ENCODE measurements at regions not wholly inside any gene's neighbourhood (a gene's known extent, or its start where the extent isn't known, plus 50 kb on each side); places are given as distances from the start of the nearest gene placed in this dataset.
"Not testable (repeated sequence)": the region's sequence is repeated elsewhere in the genome, so short reads cannot be mapped to it uniquely, and the experiment has no call there.

- TF ChIP-seq CTCF (IDR thresholded peaks at IDR 0.05): no peak
- no peak overlapping the region for H3K4me3 ChIP-seq (ENCODE audit: low read depth in 1 of 2, low read length in 1 of 2)
- H3K27me3 ChIP-seq: no peaks in the 10 kb centered on the region
- no peaks in the 10 kb centered on the region for H3K9me3 ChIP-seq
- no peak overlapping the region for H3K27ac ChIP-seq
- no peaks in the 10 kb centered on the region for H3K36me3 ChIP-seq
- H3K4me1 ChIP-seq (ENCODE audit: control insufficient read depth in 1 of 2, insufficient read depth in 1 of 2, low read depth in 1 of 2, low read length in 1 of 2): no peaks in the 10 kb centered on the region
Measured at GRCh38 chr5:102590467-102590866, 91.7 kb upstream of the SLCO6A1 start.

GRCh38 chr5:102591650-102592049 lies 92.8 kb upstream of the SLCO6A1 start:
- H3K4me3 ChIP-seq (ENCODE audit: low read depth in 1 of 2, low read length in 1 of 2): no peak overlapping the region
- H3K27me3 ChIP-seq: no peaks in the 10 kb centered on the region
- no peak overlapping the region for H3K27ac ChIP-seq
- H3K36me3 ChIP-seq: no peaks in the 10 kb centered on the region
- TF ChIP-seq CTCF (IDR thresholded peaks at IDR 0.05): no peak
- no peaks in the 10 kb centered on the region for H3K9me3 ChIP-seq
- no peaks in the 10 kb centered on the region for H3K4me1 ChIP-seq (ENCODE audit: control insufficient read depth in 1 of 2, insufficient read depth in 1 of 2, low read depth in 1 of 2, low read length in 1 of 2)

- not testable (repeated sequence) for H3K36me3 ChIP-seq; H3K4me1 ChIP-seq (ENCODE audit: control insufficient read depth in 1 of 2, insufficient read depth in 1 of 2, low read depth in 1 of 2, low read length in 1 of 2); H3K9me3 ChIP-seq; H3K27me3 ChIP-seq; H3K27ac ChIP-seq; H3K4me3 ChIP-seq (ENCODE audit: low read depth in 1 of 2, low read length in 1 of 2)
Measured at GRCh38 chr5:102592586-102592985, 93.8 kb upstream of the SLCO6A1 start.

GRCh38 chr5:102594192-102594591 lies 95.4 kb upstream of the SLCO6A1 start:
- H3K27me3 ChIP-seq: no peaks in the 10 kb centered on the region
- no peaks in the 10 kb centered on the region for H3K9me3 ChIP-seq
- no peaks in the 10 kb centered on the region for H3K4me1 ChIP-seq (ENCODE audit: control insufficient read depth in 1 of 2, insufficient read depth in 1 of 2, low read depth in 1 of 2, low read length in 1 of 2)
- H3K4me3 ChIP-seq (ENCODE audit: low read depth in 1 of 2, low read length in 1 of 2): no peak overlapping the region
- no peak overlapping the region for H3K27ac ChIP-seq
- no peaks in the 10 kb centered on the region for H3K36me3 ChIP-seq
- no peak for TF ChIP-seq CTCF (IDR thresholded peaks at IDR 0.05)

GRCh38 chr5:102595332-102595731 lies 96.5 kb upstream of the SLCO6A1 start:
- Histone ChIP-seq H3K27ac (no peak overlapping the region), H3K9me3 (no peaks in the 10 kb centered on the region), H3K36me3 (no peaks in the 10 kb centered on the region), H3K27me3 (no peaks in the 10 kb centered on the region), H3K4me1 (ENCODE audit: control insufficient read depth in 1 of 2, insufficient read depth in 1 of 2, low read depth in 1 of 2, low read length in 1 of 2) (no peaks in the 10 kb centered on the region), H3K4me3 (ENCODE audit: low read depth in 1 of 2, low read length in 1 of 2) (no peak overlapping the region)
- no peak for TF ChIP-seq CTCF (IDR thresholded peaks at IDR 0.05)

GRCh38 chr5:102596113-102596512 lies 97.3 kb upstream of the SLCO6A1 start:
- H3K27ac ChIP-seq: no peak overlapping the region

More at GRCh38 chr5:102596113-102596512, 97.3 kb upstream of the SLCO6A1 start:
- H3K4me1 ChIP-seq (ENCODE audit: control insufficient read depth in 1 of 2, insufficient read depth in 1 of 2, low read depth in 1 of 2, low read length in 1 of 2): no peaks in the 10 kb centered on the region
- no peaks in the 10 kb centered on the region for H3K9me3 ChIP-seq
- no peak for TF ChIP-seq CTCF (IDR thresholded peaks at IDR 0.05)
- no peaks in the 10 kb centered on the region for H3K27me3 ChIP-seq
- H3K36me3 ChIP-seq: no peaks in the 10 kb centered on the region
- H3K4me3 ChIP-seq (ENCODE audit: low read depth in 1 of 2, low read length in 1 of 2): no peak overlapping the region

Measured in neutrophil (primary cell).